ENCODE measurements at regions not wholly inside any gene's neighbourhood (a gene's known extent, or its start where the extent isn't known, plus 50 kb on each side); places are given as distances from the start of the nearest gene placed in this dataset.

DNA sequence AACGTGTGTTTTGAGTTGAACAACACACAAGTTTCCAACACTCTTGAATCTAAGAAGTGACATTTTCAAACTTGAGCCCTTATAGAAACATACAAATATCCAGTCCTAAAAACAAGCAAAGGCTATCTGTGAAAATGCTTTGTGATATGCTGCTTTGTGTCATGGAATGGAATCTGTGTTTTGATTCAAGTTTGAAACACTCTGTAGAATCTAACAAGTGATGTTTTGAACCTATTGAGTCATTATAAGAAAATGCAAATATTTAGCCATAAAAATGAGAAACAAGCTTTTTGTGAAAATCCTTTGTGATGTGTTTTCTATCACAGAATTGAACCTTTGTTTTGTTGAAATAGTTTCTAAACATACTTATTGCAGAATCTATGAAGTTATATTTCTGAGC is 105.7 kb upstream of the VPREB1 start:
- TF ChIP-seq, protein P1, sequence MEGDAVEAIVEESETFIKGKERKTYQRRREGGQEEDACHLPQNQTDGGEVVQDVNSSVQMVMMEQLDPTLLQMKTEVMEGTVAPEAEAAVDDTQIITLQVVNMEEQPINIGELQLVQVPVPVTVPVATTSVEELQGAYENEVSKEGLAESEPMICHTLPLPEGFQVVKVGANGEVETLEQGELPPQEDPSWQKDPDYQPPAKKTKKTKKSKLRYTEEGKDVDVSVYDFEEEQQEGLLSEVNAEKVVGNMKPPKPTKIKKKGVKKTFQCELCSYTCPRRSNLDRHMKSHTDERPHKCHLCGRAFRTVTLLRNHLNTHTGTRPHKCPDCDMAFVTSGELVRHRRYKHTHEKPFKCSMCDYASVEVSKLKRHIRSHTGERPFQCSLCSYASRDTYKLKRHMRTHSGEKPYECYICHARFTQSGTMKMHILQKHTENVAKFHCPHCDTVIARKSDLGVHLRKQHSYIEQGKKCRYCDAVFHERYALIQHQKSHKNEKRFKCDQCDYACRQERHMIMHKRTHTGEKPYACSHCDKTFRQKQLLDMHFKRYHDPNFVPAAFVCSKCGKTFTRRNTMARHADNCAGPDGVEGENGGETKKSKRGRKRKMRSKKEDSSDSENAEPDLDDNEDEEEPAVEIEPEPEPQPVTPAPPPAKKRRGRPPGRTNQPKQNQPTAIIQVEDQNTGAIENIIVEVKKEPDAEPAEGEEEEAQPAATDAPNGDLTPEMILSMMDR (IDR thresholded peaks at IDR 0.05; ENCODE audit: extremely low read depth in 1 of 2, insufficient read depth in 1 of 2, low read depth in 1 of 2, low read length in 2 of 2) = no peak
- TF ChIP-seq JUN (IDR thresholded peaks at IDR 0.05; ENCODE audit: borderline replicate concordance, insufficient read depth, insufficient read length, low read depth) (no peak), POLR2AphosphoS5 (IDR thresholded peaks at IDR 0.05; ENCODE audit: insufficient read depth, low read depth, low read length) (no peak), FOS (IDR thresholded peaks at IDR 0.05; ENCODE audit: borderline replicate concordance, insufficient read depth, low read length) (no peak), POLR2A (IDR thresholded peaks at IDR 0.05; ENCODE audit: low read depth, low read length) (no peak), MYC (IDR thresholded peaks at IDR 0.05; ENCODE audit: low read depth, low read length) (no peak), EZH2 (IDR thresholded peaks at IDR 0.05; ENCODE audit: borderline replicate concordance, low read depth, low read length, severe bottlenecking) (no peak)
- TF ChIP-seq, protein P2, sequence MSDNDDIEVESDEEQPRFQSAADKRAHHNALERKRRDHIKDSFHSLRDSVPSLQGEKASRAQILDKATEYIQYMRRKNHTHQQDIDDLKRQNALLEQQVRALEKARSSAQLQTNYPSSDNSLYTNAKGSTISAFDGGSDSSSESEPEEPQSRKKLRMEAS (IDR thresholded peaks at IDR 0.05; ENCODE audit: insufficient read depth, insufficient read length) = no peak

Measured in endothelial cell of umbilical vein (primary cell).